WTC11 (cell line): ENCODE measurements at regions not wholly inside any gene's neighbourhood (a gene's known extent, or its start where the extent isn't known, plus 50 kb on each side); places are given as distances from the start of the nearest gene placed in this dataset.

ENCODE experiments used
- ATAC-seq: fragments of 200-7000 bp; cut with Tn5 transposase; 2 replicates; pipeline ENCODE4 v1.10.0; 2021; ENCODE audit warnings: mild to moderate bottlenecking, moderate library complexity
- CTCF ChIA-PET: fragments of 300-600 bp; sonication (Branson Sonifier 250); formaldehyde crosslinking; loops from one replicate; lab custom pipeline; 2021; ENCODE audit warnings: antibody characterized with exemption; lab: Charles Lee
- POLR2A ChIA-PET: fragments of 350-600 bp; sonication (Branson Sonifier 250); formaldehyde crosslinking; loops from one replicate; lab custom pipeline; 2021; ENCODE audit warnings: antibody characterized with exemption; lab: Charles Lee
- DNase-seq: peaks from one replicate; pipeline ENCODE4 v3.0.0; 2021; ENCODE audit warnings: low spot score
- H3K27ac Mint-ChIP-seq: 2 replicates; pipeline ENCODE4 v1.8.0; 2021; ENCODE audit warnings: mixed read lengths
- H3K27me3 Mint-ChIP-seq: 2 replicates; pipeline ENCODE4 v1.8.0; 2021; ENCODE audit warnings: low read depth, mild to moderate bottlenecking, moderate library complexity, mixed read lengths
- H3K36me3 Mint-ChIP-seq: 2 replicates; pipeline ENCODE4 v1.8.0; 2021; ENCODE audit warnings: mixed read lengths
- H3K4me1 Mint-ChIP-seq: 2 replicates; pipeline ENCODE4 v1.8.0; 2022; ENCODE audit warnings: mixed read lengths
- H3K4me3 Mint-ChIP-seq: 2 replicates; pipeline ENCODE4 v1.8.0; 2021; ENCODE audit warnings: mild to moderate bottlenecking, moderate library complexity, mixed read lengths
- H3K9me3 Mint-ChIP-seq: 2 replicates; pipeline ENCODE4 v1.8.0; 2021; ENCODE audit warnings: mixed read lengths
- AR ChIP-seq: fragments of 250-450 bp; sonication (Bioruptor Pico); IDR thresholded peaks from 2 replicates; pipeline ENCODE4 v1.9.0; 2021; ENCODE audit warnings: mild to moderate bottlenecking
- ARID4B ChIP-seq: sonication (generic); formaldehyde crosslinking; IDR thresholded peaks from 2 replicates; pipeline ENCODE4 v1.8.0; 2023; ENCODE audit warnings: missing genetic modification reagents, mild to moderate bottlenecking, borderline replicate concordance
- ATF6 ChIP-seq: sonication (generic); formaldehyde crosslinking; IDR thresholded peaks from 2 replicates; pipeline ENCODE4 v1.8.1; 2023; ENCODE audit warnings: mild to moderate bottlenecking, missing genetic modification reagents
- CREB1 ChIP-seq: sonication (generic); formaldehyde crosslinking; IDR thresholded peaks from 2 replicates; pipeline ENCODE4 v1.8.0; 2023; ENCODE audit warnings: mild to moderate bottlenecking, missing genetic modification reagents
- CREM ChIP-seq: sonication (generic); formaldehyde crosslinking; IDR thresholded peaks from 2 replicates; pipeline ENCODE4 v1.8.1; 2022; ENCODE audit warnings: mild to moderate bottlenecking, missing genetic modification reagents, moderate library complexity
- HMGA2 ChIP-seq: fragments of 250-450 bp; sonication (Bioruptor Pico); IDR thresholded peaks from 2 replicates; pipeline ENCODE4 v1.4.0; 2021; ENCODE audit warnings: mild to moderate bottlenecking, moderate library complexity
- IRF1 ChIP-seq: sonication (generic); formaldehyde crosslinking; IDR thresholded peaks from 2 replicates; pipeline ENCODE4 v1.8.0; 2023; ENCODE audit warnings: missing genetic modification reagents
- KAT7 ChIP-seq: sonication (generic); formaldehyde crosslinking; IDR thresholded peaks from 2 replicates; pipeline ENCODE4 v1.8.1; 2023; ENCODE audit warnings: missing genetic modification reagents, mild to moderate bottlenecking, borderline replicate concordance
- NR1H2 ChIP-seq: sonication (generic); formaldehyde crosslinking; IDR thresholded peaks from 2 replicates; pipeline ENCODE4 v1.9.0; 2021; ENCODE audit warnings: mild to moderate bottlenecking, moderate library complexity, missing genetic modification reagents
- SMAD3 ChIP-seq: sonication (generic); formaldehyde crosslinking; IDR thresholded peaks from 2 replicates; pipeline ENCODE4 v1.8.0; 2022; ENCODE audit warnings: missing genetic modification reagents, mild to moderate bottlenecking, borderline replicate concordance
- ZNF425 ChIP-seq: fragments of 250-450 bp; sonication (Bioruptor Pico); conservative IDR thresholded peaks from 2 replicates; pipeline ENCODE4 v1.9.0; 2021; ENCODE audit warnings: mild to moderate bottlenecking

- TF ChIP-seq ZNF425 (CRISPR knock-in tag) (no peak), CREB1 (CRISPR knock-in tag) (no peak), IRF1 (CRISPR knock-in tag) (no peak)
Measured at GRCh38 chr16:64287655-64288528, 834.0 kb downstream of the CDH11 start (continued).

- no peaks in the 10 kb centered on the region for H3K36me3 Mint-ChIP-seq
- H3K4me1 Mint-ChIP-seq = no peaks in the 10 kb centered on the region
- ATAC-seq = no peak
- H3K4me3 Mint-ChIP-seq = no peak overlapping the region
- peaks cover 10% of the 10 kb centered on the region for H3K9me3 Mint-ChIP-seq
- POLR2A ChIA-PET = no interaction called here
- no peaks in the 10 kb centered on the region for H3K27me3 Mint-ChIP-seq
- no peak overlapping the region for H3K27ac Mint-ChIP-seq
- TF ChIP-seq ARID4B (CRISPR knock-in tag) (no peak), IRF1 (CRISPR knock-in tag) (no peak), SMAD3 (no peak), HMGA2 (CRISPR knock-in tag) (no peak), AR (CRISPR knock-in tag) (no peak), ATF6 (CRISPR knock-in tag) (no peak), CREM (CRISPR knock-in tag) (no peak), NR1H2 (CRISPR knock-in tag) (no peak), KAT7 (CRISPR knock-in tag) (no peak)
- no peak for DNase-seq
- CTCF ChIA-PET = no interaction called here
Measured at GRCh38 chr16:64282181-64282580, 839.7 kb downstream of the CDH11 start.
